ENCODE measurements at regions not wholly inside any gene's neighbourhood (a gene's known extent, or its start where the extent isn't known, plus 50 kb on each side); places are given as distances from the start of the nearest gene placed in this dataset.

DNA sequence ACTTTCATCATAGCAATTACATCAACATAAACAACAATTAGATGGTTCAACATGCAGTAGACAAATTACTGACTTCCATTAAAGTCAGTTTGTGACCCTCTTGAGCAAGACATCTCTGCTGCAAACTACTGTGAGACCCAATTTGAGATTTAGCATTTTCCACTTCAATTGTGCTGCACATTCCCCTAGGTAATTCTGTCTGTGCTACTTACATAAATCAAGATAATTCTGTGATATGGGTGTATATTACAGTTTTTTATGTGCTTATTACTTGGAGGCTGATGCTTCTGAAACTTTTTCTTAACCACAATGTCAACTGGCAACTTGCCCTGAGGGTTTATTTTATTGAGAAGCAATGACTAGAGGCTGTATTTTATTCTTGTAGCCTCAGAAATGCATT lies 1714.4 kb downstream of the OLFM4 start:
- Histone ChIP-seq H3K4me3 (ENCODE audit: low read length) (no peak overlapping the region), H3K36me3 (ENCODE audit: low read depth, low read length) (no peaks in the 10 kb centered on the region), H3K9ac (ENCODE audit: low read length) (no peak overlapping the region), H3K79me2 (ENCODE audit: low read length) (no peaks in the 10 kb centered on the region), H3K9me2 (replicated peaks; ENCODE audit: low read length) (no peaks in the 10 kb centered on the region), H2AFZ (ENCODE audit: low read length) (no peak overlapping the region), H3K4me1 (ENCODE audit: insufficient read depth, low read length) (no peaks in the 10 kb centered on the region), H4K20me1 (ENCODE audit: low read length) (no peaks in the 10 kb centered on the region), H3F3A (ENCODE audit: low read length, unreplicated experiment) (no peaks in the 10 kb centered on the region), H3K9me3 (ENCODE audit: low read length) (no peaks in the 10 kb centered on the region), H3K27me3 (ENCODE audit: low read length) (no peaks in the 10 kb centered on the region), H3K4me2 (ENCODE audit: low read length) (no peak overlapping the region), H3K27ac (ENCODE audit: low read length) (no peak overlapping the region)
- POLR2A ChIA-PET (ENCODE audit: unreplicated experiment) = no interaction called here
- CTCF ChIA-PET = no interaction called here
- no peak for ATAC-seq
- peak; percentile 1 for DNase-seq
- intact Hi-C loops (cut with micrococcal nuclease) = no loop called here
- BruUV-seq (replicated peaks) = no TSS peak
- TF ChIP-seq EZH2phosphoT487 (IDR thresholded peaks at IDR 0.05; ENCODE audit: borderline replicate concordance, low read length) (no peak), EZH2 (IDR thresholded peaks at IDR 0.05; ENCODE audit: low read length, unreplicated experiment) (no peak)
- TF ChIP-seq, protein P1, sequence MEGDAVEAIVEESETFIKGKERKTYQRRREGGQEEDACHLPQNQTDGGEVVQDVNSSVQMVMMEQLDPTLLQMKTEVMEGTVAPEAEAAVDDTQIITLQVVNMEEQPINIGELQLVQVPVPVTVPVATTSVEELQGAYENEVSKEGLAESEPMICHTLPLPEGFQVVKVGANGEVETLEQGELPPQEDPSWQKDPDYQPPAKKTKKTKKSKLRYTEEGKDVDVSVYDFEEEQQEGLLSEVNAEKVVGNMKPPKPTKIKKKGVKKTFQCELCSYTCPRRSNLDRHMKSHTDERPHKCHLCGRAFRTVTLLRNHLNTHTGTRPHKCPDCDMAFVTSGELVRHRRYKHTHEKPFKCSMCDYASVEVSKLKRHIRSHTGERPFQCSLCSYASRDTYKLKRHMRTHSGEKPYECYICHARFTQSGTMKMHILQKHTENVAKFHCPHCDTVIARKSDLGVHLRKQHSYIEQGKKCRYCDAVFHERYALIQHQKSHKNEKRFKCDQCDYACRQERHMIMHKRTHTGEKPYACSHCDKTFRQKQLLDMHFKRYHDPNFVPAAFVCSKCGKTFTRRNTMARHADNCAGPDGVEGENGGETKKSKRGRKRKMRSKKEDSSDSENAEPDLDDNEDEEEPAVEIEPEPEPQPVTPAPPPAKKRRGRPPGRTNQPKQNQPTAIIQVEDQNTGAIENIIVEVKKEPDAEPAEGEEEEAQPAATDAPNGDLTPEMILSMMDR (conservative IDR thresholded peaks at IDR 0.05; ENCODE audit: low read depth, low read length) = no peak

DNA sequence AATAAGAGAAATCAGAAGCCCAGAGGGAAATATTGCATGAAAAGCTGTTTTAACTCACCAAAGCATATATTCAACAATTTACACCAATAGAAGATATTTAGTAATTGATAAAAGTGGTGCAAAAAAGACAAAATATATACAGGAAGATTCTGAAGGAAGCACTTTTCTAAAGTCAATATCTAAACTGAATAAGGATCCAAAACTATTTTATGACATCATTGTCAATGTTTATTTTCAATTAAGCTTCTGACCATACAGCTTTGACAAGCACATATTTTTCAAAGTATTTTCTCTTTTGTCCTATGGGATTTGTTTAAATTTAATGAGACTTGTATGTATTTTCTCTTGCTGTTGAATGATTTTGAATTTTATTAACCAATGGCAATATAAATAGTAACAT lies 1716.1 kb downstream of the OLFM4 start:
- no peak for DNase-seq
- intact Hi-C loops (cut with micrococcal nuclease) = no loop called here
- Histone ChIP-seq H3K27ac (ENCODE audit: low read length) (no peak overlapping the region), H3K9me2 (replicated peaks; ENCODE audit: low read length) (no peaks in the 10 kb centered on the region), H3K27me3 (ENCODE audit: low read length) (no peaks in the 10 kb centered on the region), H3K4me1 (ENCODE audit: insufficient read depth, low read length) (no peaks in the 10 kb centered on the region), H3K4me3 (ENCODE audit: low read length) (no peak overlapping the region), H3K9me3 (ENCODE audit: low read length) (no peaks in the 10 kb centered on the region), H2AFZ (ENCODE audit: low read length) (no peak overlapping the region), H3F3A (ENCODE audit: low read length, unreplicated experiment) (no peaks in the 10 kb centered on the region), H4K20me1 (ENCODE audit: low read length) (no peaks in the 10 kb centered on the region), H3K36me3 (ENCODE audit: low read depth, low read length) (no peaks in the 10 kb centered on the region), H3K79me2 (ENCODE audit: low read length) (no peaks in the 10 kb centered on the region), H3K4me2 (ENCODE audit: low read length) (no peak overlapping the region), H3K9ac (ENCODE audit: low read length) (no peak overlapping the region)
- POLR2A ChIA-PET (ENCODE audit: unreplicated experiment) = no interaction called here
- no peak for ATAC-seq
- TF ChIP-seq, protein P1 (conservative IDR thresholded peaks at IDR 0.05; ENCODE audit: low read depth, low read length) = no peak
- TF ChIP-seq EZH2 (IDR thresholded peaks at IDR 0.05; ENCODE audit: low read length, unreplicated experiment) (no peak), EZH2phosphoT487 (IDR thresholded peaks at IDR 0.05; ENCODE audit: borderline replicate concordance, low read length) (no peak)
- CTCF ChIA-PET = no interaction called here
- no TSS peak for BruUV-seq (replicated peaks)

DNA sequence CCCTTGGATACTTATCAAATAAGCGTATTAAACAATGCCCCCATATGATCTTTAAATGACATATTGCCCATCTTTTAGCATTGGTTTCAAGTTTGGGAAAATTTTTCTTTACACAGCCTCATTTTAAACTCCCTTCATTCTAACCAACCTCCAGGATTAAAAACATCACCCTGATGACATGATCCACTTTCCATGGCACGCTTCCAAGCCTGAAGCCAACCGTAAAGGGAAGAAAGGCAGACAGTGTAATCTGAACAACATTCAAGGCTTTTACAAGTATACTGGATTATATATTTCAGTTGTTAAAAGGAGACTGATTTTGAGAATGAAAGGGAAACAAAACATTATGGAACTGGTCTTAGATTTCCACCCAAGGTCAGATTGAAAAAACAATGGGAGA lies 1721.9 kb downstream of the OLFM4 start:
- no TSS peak for BruUV-seq (replicated peaks)

More for the DNA sequence above, 1721.9 kb downstream of the OLFM4 start:
- H2AFZ ChIP-seq (ENCODE audit: low read length) = no peak overlapping the region
- TF ChIP-seq EZH2phosphoT487 (IDR thresholded peaks at IDR 0.05; ENCODE audit: borderline replicate concordance, low read length) = no peak
- TF ChIP-seq, protein P1 (conservative IDR thresholded peaks at IDR 0.05; ENCODE audit: low read depth, low read length) = no peak
- TF ChIP-seq EZH2 (IDR thresholded peaks at IDR 0.05; ENCODE audit: low read length, unreplicated experiment) = no peak
- H4K20me1 ChIP-seq (ENCODE audit: low read length) = no peaks in the 10 kb centered on the region
- H3K27me3 ChIP-seq (ENCODE audit: low read length) = no peaks in the 10 kb centered on the region
- no peaks in the 10 kb centered on the region for H3K9me3 ChIP-seq (ENCODE audit: low read length)
- ChIA-PET CTCF (no interaction called here), POLR2A (ENCODE audit: unreplicated experiment) (no interaction called here)
- H3K4me1 ChIP-seq (ENCODE audit: insufficient read depth, low read length) = no peaks in the 10 kb centered on the region
- no peaks in the 10 kb centered on the region for H3F3A ChIP-seq (ENCODE audit: low read length, unreplicated experiment)
- intact Hi-C loops (cut with micrococcal nuclease) = no loop called here
- H3K9me2 ChIP-seq (replicated peaks; ENCODE audit: low read length) = no peaks in the 10 kb centered on the region
- H3K36me3 ChIP-seq (ENCODE audit: low read depth, low read length) = no peaks in the 10 kb centered on the region
- H3K9ac ChIP-seq (ENCODE audit: low read length) = no peak overlapping the region
- H3K4me3 ChIP-seq (ENCODE audit: low read length) = no peak overlapping the region
- H3K27ac ChIP-seq (ENCODE audit: low read length) = no peak overlapping the region
- ATAC-seq (no peak), DNase-seq (no peak)
- H3K4me2 ChIP-seq (ENCODE audit: low read length) = no peak overlapping the region
- no peaks in the 10 kb centered on the region for H3K79me2 ChIP-seq (ENCODE audit: low read length)

Data from PC-3 (cell line).